Bone marrow (tissue), 2 donors: ENCODE measurements at regions not wholly inside any gene's neighbourhood (a gene's known extent, or its start where the extent isn't known, plus 50 kb on each side); places are given as distances from the start of the nearest gene placed in this dataset.
"Not testable (repeated sequence)": the region's sequence is repeated elsewhere in the genome, so short reads cannot be mapped to it uniquely, and the experiment has no call there.

Experiments used
- DNase-seq, 2 donors: peaks; one replicate each; lab custom pipeline; 2025; lab: John Stamatoyannopoulos, UW

DNA sequence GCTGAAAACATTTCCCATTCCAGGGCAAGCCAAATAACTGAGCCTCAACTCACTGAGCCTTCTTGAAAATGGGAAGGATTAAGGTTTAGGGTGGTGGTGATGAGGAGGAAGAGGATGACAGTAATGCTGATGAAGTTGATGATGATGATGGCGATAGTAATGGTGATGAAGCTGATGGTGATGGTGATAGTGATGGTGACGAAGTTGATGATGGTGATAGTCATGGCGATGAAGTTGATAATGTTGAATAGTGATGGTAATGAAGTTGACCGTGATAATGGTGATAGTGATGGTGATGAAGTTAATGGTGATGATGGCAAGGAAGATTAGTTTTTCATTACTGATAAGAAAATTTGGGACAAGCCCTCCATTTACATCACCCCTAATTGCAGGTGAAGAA is 285.8 kb upstream of the DYNLRB2 start:
- DNase-seq, result no peak

DNA sequence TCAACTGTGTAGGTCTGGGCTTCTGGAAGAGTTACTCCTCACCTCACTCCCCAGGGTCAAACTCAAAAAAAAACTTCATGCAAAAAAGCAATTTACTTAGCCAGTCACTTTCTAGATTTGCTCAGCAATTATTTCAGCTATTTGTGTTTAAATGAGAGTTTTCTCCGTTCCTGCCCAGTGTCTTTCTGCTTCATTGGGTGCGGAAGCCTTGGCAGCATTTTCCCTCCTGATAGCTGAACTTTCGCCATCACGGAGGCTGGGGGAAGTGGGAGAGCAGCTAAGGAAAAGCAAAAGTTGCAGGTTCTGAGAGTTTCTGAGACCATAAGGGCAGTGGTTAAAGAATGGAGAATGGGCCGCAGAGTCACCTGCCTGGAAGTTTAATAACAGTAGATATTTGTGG is 287.1 kb upstream of the DYNLRB2 start:
- DNase-seq, result no peak

DNA sequence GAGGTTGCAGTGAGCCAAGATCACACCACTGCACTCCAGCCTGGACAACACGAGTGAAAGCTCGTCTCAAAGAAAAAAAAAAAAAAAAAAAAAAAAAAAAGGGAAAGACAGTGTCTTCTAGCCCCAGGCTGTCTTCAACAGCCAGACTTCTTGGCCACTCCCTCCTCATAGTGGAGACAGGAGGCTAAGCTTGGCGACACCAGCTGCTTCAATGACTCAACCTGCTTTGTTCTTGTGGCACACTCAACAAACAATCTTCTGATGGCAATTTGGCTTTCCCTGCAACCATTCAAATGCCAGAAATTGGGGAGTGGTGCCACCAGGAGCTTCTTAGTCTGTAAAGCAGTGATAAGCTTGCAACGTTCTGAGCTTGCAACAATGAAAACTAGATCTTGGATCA is 290.4 kb upstream of the DYNLRB2 start:
- DNase-seq, result no peak

DNA sequence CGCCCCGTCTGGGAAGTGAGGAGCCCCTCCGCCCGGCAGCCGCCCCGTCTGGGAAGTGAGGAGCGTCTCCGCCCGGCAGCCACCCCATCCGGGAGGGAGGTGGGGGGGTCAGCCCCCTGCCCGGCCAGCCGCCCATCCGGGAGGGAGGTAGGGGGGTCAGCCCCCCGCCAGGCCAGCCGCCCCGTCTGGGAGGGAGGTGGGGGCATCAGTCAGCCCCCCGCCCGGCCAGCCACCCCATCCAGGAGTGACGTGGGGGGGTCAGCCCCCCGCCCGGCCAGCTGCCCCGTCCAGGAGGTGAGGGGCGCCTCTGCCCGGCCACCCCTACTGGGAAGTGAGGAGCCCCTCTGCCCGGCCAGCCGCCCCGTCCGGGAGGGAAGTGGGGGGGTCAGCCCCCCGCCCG is 297.5 kb upstream of the DYNLRB2 start:
- DNase-seq, result not testable (repeated sequence)

DNA sequence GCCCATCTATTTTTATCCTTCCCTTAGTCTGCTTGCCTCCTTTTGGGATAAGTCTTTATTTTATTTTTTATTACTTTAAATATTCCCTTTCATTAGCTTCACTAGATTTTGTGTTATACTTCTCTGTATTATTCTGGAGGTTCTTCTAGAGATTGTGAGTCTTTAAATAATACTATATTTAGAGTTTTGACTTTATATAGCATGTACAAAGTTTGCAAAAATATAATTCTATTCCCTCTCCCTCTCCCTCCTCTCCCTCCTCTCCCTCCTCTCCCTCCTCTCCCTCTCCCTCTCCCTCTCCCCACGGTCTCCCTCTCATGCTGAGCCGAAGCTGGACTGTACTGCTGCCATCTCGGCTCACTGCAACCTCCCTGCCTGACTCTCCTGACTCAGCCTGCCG is 298.5 kb upstream of the DYNLRB2 start:
- DNase-seq, result not testable (repeated sequence)

DNA sequence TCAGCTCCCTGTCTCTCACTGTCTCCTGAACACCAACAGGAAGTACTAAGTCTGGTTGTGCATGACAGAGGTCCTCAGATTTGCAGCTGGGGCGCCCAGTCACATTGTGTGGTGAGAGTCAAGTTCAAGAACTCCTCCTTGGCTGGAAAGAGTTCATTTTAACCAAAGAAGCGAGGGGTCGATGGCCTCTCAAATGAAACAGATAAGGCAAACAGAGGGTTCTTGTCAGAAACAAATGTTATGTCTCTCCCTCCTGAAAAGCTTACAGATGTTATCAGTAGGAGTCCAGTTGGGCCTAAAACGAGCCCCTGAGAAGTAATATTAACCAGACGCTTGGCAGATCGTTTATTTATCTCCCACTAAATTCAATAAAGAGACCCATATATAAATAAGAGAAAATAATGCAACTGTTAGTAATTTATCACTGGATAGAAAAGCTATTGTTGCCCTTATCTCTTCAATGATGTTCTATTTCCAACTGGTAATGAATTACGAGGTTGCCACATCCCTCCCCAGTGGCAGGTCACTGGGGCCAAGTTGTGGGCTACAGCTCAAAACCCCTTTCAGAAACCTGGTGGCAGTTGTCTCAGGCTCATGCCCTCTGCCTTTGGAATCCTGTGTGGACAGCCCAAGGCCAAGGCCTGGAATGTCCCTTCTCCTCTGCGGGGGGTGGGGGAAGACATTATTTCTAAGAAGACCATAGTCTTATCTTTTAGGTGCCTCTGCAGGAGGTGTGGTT is 307.5 kb upstream of the DYNLRB2 start:
- no peak for DNase-seq

DNA sequence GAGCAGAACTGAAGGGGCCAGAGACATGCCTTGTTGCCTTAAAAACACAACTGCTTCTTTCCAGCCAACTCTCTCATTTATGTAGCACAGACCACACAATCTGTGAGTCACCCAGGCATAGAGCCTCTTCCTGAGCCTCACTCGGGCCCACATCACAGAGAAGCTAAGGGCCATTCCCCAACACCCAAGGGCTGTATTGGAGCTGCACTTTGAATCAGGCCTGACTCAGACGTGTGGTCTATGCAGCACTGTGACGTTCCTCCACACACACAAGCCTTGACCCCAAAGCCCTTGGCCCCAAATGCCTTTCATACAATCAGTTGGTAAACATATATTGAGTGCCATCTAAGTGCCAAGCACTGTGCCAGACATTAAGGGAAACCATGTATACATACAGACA is 308.9 kb upstream of the DYNLRB2 start:
- DNase-seq, result no peak

DNA sequence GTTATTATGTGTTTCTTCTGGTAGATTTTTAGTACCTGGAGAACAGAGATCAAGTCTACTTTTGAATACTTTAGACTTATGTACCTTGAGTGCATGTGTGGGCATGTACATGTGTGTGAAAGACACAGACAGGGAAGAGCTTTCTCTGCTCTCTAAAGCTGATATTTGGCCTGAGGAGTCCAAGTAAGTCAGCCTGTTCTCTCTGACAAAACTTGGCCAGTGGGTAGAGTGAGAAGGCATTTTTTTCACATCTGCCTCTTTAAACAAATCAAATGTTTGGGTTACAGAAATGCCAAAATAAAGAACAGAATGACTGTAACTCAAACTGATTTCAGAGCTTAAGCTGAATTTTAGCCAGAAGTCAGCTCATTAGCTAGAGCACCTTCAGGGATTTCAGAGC is 309.7 kb upstream of the DYNLRB2 start:
- DNase-seq, result no peak

DNA sequence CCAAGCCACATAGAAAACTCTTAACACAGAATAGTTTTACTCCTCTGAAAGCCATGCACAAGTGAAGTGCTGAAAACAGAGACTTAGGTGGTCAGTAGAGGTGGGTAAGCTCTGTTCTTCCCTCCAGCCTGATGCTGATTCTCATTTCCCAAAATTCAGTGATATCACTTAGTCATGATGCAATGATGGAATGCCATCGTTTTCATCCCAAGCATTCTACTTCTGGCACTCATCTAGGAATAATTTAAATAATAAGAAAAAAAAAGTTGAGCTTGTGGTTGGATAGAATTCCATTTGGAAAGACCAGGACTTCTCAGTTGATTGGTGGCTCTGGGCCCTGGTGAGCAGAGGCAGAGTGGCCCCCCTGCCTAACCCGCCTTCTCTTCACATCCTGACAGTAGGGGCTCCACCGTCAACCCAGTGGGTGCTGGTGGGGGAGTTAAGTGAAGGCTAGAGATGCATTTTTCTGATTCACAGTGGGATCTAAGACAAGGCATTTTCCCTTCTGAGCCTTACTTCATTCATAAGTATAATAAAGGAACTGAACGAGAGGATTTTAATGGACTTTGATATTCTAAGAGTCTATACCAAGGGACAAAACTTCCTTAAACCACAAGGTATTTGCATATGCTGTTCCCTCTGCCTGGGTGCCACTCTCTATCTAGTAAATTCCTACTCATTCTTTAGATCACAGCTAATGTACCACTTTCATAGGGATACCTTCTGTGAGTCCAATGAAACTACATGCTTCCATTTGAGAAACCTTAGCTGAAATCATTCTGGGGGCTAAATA is 310.3 kb upstream of the DYNLRB2 start:
- no peak for DNase-seq

DNA sequence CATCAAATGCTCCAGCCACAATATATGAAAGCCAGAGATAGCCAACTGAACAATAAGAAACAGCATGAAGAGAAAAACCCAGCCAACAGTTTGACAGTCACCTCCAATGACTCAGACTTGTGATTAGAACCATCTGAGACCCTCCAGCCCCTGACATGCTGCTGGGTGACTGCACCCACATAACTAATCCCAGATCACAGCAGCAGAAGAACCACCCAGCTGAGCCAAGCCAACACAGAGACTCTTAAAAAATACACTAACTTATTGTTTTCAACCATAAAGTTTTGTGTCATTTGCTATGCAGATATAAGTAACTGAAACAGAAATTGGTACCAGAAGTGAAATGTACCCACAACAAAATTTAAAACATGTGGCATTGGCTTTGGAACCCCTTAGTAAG is 314.3 kb upstream of the DYNLRB2 start:
- no peak for DNase-seq

DNA sequence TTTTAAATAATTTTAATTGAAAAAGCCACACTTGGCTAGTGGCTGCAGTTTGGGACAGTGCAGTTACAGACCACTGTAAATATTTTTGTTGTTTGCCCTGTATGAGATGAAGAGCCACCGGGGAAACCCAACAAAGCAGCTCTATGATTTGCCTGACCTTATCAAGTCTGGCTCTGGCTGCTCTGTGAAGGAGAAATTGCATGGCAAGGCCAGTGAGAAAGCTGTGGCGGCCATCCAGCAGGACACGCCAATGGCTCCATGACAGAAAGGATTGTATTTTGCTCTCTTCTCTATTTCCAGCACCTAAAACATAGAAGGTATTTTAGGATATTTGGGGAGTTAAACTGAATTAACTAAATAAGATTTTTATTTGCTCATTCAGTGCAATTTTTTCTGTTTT is 330.0 kb upstream of the DYNLRB2 start:
- DNase-seq, result no peak

DNA sequence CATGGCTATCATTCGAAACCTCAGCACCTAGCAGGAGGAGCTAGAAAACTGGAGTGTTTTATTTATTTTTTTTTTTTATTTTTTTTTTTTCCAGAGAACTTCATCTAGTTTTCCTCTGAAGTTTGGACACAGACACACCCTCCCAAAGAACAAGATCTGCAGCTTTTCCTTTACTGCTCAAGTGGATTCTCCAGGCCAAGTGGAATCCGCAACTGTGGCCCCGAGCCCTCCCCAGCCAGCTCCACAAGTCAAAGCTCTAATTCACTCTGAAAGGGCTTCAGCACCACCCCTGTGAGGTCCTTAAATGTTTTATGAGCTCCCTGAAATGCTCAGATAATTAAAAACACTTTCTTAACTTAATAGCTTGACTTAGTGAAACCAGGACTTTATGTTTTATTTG is 332.1 kb upstream of the DYNLRB2 start:
- no peak for DNase-seq

DNA sequence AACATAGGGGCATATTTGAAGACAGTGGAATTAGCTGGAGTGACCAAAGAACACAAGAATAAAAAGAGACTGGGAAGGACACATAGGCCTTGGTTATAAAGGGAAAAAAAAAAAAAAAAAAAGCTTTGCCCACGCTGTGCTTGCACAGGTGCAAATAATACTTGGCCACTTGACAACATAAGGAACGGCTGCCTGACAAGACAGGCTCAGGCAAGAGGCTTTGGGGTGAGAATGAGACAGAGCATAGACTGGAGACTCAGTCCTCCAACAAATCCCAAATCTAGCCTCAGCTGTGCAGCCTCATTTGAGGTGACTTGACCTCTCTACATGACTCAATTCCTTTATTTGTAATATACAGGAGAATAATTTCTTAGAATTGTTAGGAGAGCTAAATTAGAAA is 332.8 kb upstream of the DYNLRB2 start:
- no peak for DNase-seq

DNA sequence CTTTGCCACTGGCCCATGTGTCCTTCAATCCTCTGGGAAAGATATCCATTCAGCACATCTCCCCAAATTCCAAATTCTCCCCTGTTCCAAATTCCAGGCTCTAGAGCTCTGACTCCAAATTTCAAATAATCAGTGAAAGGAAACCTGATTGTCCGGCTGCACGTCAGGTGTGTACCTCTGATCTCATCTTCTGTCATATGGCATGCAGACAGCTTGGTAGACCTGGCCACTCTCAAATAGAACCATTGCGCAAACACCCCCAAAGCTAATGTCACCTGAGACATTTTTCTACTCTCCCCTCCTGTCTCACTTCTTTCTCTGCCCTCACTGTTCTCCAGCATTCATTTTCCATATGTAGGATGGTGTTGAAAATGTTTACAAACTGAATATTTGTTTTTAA is 337.0 kb upstream of the DYNLRB2 start:
- DNase-seq, result no peak

DNA sequence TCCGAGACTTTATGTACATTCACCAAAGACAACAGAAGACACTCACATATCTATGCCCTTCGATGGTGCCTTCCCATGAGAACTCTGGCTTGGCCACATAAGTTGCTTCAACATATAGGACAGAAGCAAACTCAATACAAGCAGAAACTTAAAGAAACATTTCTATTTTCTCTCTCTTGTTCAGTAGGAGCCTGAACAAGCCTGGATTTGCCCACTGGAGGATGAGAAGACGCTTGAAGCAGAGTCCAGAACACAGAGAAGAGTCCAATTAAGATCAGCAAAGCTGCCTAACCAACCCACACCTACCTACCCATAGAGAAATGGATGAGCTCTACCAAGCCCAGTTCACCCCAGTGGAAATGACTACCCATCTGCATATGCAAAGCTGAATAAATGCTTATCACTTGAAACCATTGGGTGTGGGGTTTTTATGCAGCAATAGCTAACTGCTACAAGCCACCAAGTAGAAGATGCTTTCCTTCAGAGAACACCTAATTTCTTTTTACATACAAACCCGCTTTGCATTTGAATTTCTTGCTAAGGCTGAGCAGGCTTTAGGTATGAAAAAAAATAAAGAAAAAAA is 337.9 kb upstream of the DYNLRB2 start:
- DNase-seq, result no peak

DNA sequence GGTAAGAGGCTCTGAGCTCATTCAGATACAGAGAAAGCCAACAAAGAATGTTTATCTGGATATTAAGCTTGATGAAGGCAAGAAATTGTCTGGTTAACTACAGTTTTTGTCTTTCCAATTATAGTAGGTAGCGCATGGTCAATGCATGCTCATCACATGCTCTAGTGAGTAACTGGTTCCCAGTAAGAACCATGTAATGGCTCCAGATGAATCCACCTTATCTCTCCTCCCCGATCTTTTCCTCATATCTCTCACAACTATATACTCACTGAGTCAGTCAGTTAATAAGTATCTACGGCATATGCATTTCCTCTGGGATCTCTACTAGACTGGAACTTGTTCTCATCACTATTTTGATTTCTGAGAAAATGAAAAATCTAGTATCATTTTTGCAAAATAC is 340.7 kb upstream of the DYNLRB2 start:
- DNase-seq, result no peak

DNA sequence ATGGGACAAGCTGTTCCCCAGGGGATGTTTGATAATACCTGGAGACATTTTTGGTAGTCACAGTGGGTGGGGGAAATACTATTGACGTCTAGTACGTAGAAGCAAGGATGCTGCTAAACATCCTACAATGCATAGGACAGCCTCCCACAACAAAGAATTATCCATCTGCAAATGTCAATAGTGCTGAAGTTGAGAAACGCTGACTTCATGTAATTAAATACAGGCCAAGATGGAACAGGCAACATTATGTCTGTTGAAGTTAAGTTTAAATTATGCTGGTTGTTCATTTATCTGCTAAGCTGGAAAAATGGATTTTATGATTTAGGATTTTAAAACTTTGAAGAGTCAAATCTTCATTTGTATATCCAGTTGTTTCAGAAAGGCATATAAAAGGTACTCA is 341.2 kb upstream of the DYNLRB2 start:
- DNase-seq, result no peak

DNA sequence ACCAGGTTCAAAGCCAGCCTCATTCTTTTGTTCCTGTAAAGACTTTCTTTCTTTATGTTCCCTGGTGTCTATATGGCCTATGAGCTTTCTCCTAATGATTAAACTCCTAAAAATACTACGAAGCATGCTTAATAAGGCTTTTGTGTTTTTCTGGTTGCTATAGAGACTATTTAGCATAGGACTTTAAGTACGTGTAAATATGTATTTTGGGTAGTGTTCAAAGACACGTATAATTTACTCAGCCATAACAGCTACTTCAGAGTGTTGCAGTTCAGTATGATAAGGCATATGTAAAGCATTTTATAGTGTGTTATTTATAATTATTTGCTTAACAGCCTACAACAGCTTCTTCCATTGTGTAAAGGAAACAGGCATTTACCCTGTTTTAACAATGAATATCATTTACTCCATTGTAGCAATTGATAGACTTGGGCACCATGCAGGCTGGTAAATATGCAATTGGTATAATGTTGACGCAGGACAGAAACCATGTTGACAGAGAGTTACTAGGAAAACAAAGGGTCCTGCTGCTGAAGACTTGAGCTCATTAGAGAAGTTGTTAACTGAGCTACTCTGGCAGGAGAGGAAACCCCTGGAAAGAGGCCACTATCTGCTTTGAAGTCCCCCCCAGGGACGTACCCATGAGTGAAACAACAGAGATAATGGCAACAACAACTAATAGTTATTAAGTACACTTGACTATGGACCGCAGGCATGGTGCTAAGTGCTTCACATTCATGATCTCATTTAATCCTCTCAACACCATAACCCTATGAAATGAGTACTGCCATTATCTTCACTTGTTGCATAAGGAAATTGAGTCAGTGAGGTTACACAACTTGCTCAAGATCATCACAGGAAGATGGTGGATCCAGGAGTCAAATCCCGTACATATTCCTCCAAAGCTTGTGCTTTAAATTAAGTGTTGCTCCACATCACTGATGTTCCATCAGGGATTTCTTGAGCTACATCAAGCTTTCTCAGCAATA is 342.2 kb upstream of the DYNLRB2 start:
- DNase-seq, result no peak

DNA sequence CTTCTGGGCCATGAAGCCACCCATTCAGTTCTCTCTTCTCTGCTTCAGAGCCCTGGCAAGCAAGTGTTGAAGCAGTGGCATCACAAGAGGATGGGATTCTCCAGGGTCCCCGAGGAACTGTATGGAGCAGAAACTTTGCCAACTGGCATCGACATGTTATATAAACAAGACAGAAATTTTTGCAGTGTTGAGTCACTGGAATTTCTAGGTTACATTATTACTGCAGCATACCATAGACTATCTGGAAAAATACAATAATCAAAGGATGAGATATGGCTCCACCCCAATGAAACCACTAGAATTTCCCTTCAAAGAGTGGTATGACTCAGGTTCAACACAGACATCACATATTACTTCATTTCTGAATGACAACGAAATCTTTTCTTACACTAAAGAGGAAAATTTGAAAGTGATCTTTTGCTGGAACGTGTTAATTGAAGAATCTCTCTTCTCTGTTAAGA is 343.0 kb upstream of the DYNLRB2 start:
- no peak for DNase-seq

DNA sequence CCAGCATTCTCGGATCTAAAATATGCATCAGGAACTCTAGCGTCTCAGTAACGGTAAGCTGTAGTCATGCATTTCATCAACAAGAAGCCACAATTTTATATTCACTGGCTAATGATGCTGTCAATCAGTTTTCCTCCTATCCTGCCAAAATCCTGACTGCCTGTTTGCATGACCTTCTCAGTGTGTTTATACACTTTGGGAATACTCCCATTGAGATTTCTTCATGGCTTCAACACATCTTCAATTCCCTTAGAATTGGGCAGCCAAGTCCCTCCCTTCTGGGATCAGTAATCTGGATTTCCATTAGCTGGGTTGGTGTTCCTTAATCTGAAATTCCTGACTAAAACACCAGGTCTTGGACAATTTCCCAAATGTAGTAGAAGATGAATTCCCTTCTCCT is 348.9 kb upstream of the DYNLRB2 start:
- no peak for DNase-seq

DNA sequence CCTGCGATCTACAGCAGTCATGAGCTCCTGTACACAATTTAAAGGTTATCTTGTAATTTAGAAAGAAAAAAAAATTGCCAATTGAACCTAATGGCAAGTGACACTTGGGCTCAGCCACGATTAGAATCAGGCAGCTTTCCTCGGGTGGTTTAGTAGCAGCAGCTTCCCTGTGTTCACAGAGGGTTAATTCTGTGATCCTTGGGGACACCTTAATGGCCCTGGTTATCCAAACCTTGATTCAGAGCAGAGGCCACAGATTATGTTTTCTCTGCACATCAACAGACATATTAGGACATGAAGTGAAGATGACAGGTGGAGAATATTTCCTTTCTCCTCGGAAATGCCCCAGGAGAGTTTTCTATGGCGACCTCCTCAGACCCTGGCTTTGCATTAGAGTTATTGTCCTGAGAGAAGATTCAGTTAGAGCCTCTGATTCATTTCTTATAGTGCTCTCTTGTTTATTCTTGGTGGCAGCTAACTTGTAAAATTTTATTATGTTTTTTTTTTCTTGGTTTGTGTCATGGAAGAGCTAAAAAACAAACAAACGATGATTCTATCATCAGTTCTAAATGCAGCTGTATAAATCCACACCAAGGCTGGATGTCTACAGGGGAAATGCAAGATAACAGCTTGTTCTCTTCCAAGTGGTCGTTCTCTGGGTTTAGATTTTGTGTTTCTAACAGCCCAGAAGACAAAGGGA is 351.2 kb upstream of the DYNLRB2 start:
- no peak for DNase-seq
